GM10248 (cell line): ENCODE measurements at regions not wholly inside any gene's neighbourhood (a gene's known extent, or its start where the extent isn't known, plus 50 kb on each side); places are given as distances from the start of the nearest gene placed in this dataset.

Source experiments
- CTCF ChIA-PET: fragments of 300-600 bp; sonication (Branson Sonifier 250); formaldehyde crosslinking; extraction: SDS; loops from one replicate; lab custom pipeline; 2021; ENCODE audit warnings: antibody characterized with exemption; lab: Yijun Ruan, JAX
- POLR2A ChIA-PET: fragments of 350-650 bp; sonication (Branson Sonifier 250); formaldehyde crosslinking; extraction: SDS; loops from one replicate; lab custom pipeline; 2020; ENCODE audit warnings: antibody characterized with exemption; lab: Yijun Ruan, JAX
- DNase-seq: peaks from one replicate; pipeline ENCODE4 v3.0.0; 2012; ENCODE audit errors: extremely low spot score
- TF ChIP-seq, protein P1 (sequence below): IDR thresholded peaks from 2 replicates; pipeline ENCODE4 v1.5.1; 2012; ENCODE audit warnings: mild to moderate bottlenecking, low read depth; ENCODE audit errors: extremely low read depth, missing control alignments, control extremely low read depth

DNA sequence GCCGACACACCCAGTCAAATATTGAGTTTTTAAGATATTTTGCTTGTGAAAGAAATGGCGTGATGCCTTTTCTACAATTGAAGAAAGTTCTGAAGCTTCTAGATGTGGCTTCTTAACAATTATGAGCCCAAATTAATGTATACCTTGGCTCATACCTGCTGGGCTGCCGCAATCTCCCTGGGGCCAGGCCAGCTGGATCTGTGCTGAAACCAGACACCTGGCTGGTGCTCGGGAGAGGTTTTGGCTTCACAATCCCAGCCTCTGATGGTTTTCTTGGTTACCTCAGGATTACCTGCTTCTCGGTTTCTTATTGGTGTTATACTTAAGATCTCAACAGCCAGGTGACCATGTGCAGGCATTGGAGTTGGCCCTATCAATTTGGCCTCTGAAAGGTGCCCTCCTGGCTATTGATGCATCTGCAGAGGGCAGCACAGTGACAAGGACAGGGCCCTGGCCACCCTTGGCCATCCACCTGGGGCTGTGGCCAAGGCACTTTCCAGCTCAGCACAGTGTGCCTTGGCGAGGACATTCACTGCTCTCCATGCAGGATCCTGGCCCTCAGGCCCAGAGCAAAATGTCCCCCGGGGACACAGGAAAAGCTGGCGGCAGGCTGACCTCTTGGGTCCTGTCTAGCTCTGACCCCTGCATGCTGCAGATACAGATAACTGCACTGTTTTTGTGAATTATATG is 305.0 kb downstream of the ZNF536 start:
- ChIA-PET CTCF (interaction anchor here (1.3 to 3.7 kb wide), 2 partner anchors 9 to 1548 kb away, joined by 3 to 28 read pairs; no protein-coding TSS in a partner anchor), POLR2A (no interaction called here)
- no peak for DNase-seq
- TF ChIP-seq, protein P1, sequence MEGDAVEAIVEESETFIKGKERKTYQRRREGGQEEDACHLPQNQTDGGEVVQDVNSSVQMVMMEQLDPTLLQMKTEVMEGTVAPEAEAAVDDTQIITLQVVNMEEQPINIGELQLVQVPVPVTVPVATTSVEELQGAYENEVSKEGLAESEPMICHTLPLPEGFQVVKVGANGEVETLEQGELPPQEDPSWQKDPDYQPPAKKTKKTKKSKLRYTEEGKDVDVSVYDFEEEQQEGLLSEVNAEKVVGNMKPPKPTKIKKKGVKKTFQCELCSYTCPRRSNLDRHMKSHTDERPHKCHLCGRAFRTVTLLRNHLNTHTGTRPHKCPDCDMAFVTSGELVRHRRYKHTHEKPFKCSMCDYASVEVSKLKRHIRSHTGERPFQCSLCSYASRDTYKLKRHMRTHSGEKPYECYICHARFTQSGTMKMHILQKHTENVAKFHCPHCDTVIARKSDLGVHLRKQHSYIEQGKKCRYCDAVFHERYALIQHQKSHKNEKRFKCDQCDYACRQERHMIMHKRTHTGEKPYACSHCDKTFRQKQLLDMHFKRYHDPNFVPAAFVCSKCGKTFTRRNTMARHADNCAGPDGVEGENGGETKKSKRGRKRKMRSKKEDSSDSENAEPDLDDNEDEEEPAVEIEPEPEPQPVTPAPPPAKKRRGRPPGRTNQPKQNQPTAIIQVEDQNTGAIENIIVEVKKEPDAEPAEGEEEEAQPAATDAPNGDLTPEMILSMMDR: no peak

DNA sequence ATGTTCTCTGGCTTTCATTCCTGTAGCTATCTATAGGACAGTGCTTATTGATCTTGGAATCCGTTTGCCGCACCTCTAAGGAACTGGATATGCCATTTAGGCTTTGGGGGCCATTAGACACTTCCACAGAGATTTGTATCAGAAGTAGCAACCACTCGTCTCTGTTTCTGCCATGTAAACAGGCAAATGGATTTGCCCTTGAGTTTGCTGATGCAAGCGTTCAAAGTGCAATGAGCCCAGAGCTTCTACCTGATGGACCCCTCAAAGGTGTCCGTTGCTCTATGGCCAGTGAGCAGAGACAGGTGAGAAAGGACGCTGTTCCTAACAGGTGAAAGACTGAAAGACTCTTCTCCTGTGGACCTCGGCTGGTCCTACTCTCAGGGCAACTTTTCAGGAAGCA is 302.9 kb downstream of the ZNF536 start:
- DNase-seq: no peak
- CTCF ChIA-PET: interaction anchor here (0.7 to 1.1 kb wide), 2 partner anchors 8 kb away, joined by 3 to 7 read pairs; no protein-coding TSS in a partner anchor
- TF ChIP-seq, protein P1: no peak
- POLR2A ChIA-PET: no interaction called here

DNA sequence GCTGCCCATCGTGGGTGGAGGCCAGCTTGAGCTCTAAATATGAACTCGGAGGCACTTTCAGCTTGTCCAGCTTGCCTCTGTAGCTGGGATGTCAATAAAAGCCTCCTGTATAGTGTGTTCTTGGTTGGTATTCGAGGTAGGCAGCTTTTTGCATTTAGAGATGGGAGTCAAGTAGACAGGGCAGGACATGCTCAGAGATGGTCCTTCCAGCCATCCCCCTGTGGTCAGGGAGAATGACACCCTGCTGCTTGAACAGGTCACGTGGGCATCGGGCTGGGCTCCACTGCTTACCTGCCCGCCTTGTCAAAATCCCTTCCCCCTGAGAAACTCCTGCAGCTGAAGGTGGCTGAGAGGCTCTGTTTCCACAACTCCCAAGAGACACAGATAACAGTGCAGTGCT is 302.5 kb downstream of the ZNF536 start:
- ChIA-PET POLR2A (no interaction called here), CTCF (interaction anchor here (1.1 kb wide), 1 partner anchor 8 kb away, joined by 7 read pairs; no protein-coding TSS in a partner anchor)
- DNase-seq: no peak
- TF ChIP-seq, protein P1: no peak

DNA sequence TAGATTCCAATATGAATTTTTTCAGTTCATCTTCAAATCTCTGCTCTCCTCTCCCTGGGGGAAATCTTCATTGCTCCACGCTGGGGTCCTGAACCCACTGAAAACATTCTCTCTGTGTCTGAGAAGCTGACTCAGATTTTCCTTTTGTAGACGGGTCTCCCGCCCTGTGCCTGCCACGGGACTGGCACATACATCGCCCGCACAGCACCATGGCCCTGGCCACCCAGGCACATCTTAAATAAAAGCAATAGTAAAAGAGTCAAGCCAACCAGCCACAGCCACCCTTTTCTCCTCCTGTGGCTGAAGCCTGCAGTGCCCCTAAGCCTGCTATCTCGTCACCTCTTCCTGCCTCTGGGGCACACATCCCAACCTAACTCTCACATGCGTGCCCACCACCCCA is 301.2 kb downstream of the ZNF536 start:
- DNase-seq: no peak
- ChIA-PET CTCF (interaction anchor here (1.1 to 1.3 kb wide), 2 partner anchors 10 to 1551 kb away, joined by 3 to 6 read pairs; no protein-coding TSS in a partner anchor), POLR2A (no interaction called here)
- TF ChIP-seq, protein P1: no peak

DNA sequence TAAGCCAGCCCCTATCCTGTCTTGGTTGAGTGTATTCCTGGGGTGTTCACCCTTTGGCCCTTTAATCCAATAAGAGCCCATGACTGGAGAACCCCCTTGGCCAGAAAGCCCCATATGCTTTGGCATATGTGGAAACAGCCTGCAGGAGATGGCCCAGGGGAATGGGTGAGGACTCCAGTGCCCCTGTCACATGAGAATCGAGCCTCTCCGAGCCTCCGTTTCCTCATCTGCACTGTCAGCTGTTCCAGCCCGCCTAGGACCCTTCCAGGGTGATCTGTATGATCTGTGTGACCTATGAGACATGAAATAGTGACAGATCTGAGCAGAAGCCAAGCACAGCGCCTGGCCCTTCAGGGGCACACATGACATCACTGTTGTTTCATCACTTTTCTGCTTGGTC is 300.7 kb downstream of the ZNF536 start:
- DNase-seq: no peak
- TF ChIP-seq, protein P1: no peak
- ChIA-PET CTCF (interaction anchor here (0.7 to 1.3 kb wide), 2 partner anchors 10 to 27 kb away, joined by 3 read pairs; no protein-coding TSS in a partner anchor), POLR2A (no interaction called here)

DNA sequence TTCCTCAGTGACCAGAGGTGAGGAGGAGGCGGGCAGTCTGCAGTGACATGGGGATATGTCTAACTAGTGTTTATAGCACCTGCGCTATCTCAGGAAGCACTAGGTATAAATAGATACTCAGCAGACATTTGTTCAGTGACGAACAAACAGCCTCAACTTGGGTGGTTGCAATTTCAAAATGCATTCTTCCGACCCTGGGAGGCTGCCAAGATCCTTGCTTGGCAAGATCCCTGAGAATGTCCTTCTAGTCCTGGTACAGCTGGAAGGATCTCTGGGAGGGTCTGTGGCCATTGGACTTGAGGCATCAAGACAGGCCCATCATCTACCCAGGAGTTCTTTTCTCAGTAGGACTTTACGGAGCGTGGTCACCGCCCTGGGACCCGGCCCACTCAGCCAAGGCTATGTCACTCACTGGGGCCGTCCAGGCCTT is 299.5 kb downstream of the ZNF536 start:
- TF ChIP-seq, protein P1: no peak
- ChIA-PET CTCF (no interaction called here), POLR2A (no interaction called here)
- DNase-seq: no peak
